ENCODE measurements at regions not wholly inside any gene's neighbourhood (a gene's known extent, or its start where the extent isn't known, plus 50 kb on each side); places are given as distances from the start of the nearest gene placed in this dataset.

- no peaks in the 10 kb centered on the region for H3K4me1 ChIP-seq (ENCODE audit: control insufficient read depth in 2 of 2, insufficient read depth in 2 of 2, low read length in 1 of 2)
- no peak overlapping the region for H3K27ac ChIP-seq (ENCODE audit: low read depth in 2 of 2, low read length in 1 of 2)
- no peaks in the 10 kb centered on the region for H3K27me3 ChIP-seq (ENCODE audit: control insufficient read depth in 1 of 2, insufficient read depth in 2 of 2, low read length in 2 of 2)
- no peaks in the 10 kb centered on the region for H3K9me3 ChIP-seq (ENCODE audit: control insufficient read depth in 2 of 2, insufficient read depth in 1 of 2, low read depth in 1 of 2, low read length in 1 of 2)
- no peak overlapping the region for H3K4me3 ChIP-seq (ENCODE audit: low read depth in 1 of 2, low read length in 2 of 2)
- 59 to 67% methylated on average over 16 of the region's 16 CpGs for WGBS, 2 donors
- no peaks in the 10 kb centered on the region for H3K36me3 ChIP-seq (ENCODE audit: control insufficient read depth in 2 of 2, insufficient read depth in 2 of 2, low read length in 1 of 2)
These were observed 61.9 kb upstream of the CACUL1 start for GRCh38 chr10:118816471-118817168.

DNA sequence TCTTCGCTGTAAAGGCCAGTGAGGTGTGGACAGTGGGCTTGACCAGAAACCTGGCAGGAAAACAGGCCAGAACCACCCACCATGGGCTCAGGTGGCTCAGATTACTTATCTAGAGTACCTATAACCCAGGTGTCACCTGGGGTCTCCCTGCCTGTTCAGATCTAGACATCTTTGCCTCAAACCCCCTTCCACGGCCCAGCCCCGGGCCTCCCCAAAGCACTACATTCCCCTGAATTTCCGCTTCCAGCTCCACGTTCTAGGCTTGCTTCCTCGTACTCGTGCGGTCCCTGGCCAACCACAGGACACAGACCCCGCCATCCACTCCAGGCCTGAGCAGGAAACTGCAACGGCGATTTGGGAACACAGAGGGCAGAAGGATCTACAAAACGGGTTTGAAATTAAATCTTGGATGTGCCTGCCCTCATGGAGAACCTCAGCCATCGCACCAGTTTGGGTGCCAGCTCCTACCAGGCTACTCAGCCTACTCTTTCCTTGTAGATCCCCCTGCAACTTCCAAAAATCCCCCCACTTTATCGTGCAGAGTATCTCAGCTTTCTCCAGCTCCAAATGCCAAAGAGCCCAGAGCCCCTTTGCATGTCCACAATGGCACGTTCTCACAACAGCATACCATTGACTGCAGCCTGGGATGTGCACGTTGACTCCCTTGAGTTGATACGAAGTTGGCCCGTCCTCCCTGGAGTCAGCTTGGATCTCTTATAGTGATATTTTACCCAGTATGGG, 62.7 kb upstream of the CACUL1 start:
- H3K4me1 ChIP-seq (ENCODE audit: control insufficient read depth in 2 of 2, insufficient read depth in 2 of 2, low read length in 1 of 2): no peaks in the 10 kb centered on the region
- H3K4me3 ChIP-seq (ENCODE audit: low read depth in 1 of 2, low read length in 2 of 2): no peak overlapping the region
- WGBS, 2 donors: 87 to 92% methylated on average over 18 of the region's 18 CpGs
- H3K36me3 ChIP-seq (ENCODE audit: control insufficient read depth in 2 of 2, insufficient read depth in 2 of 2, low read length in 1 of 2): no peaks in the 10 kb centered on the region
- no peaks in the 10 kb centered on the region for H3K9me3 ChIP-seq (ENCODE audit: control insufficient read depth in 2 of 2, insufficient read depth in 1 of 2, low read depth in 1 of 2, low read length in 1 of 2)
- H3K27me3 ChIP-seq (ENCODE audit: control insufficient read depth in 1 of 2, insufficient read depth in 2 of 2, low read length in 2 of 2): no peaks in the 10 kb centered on the region
- H3K27ac ChIP-seq (ENCODE audit: low read depth in 2 of 2, low read length in 1 of 2): no peak overlapping the region

DNA sequence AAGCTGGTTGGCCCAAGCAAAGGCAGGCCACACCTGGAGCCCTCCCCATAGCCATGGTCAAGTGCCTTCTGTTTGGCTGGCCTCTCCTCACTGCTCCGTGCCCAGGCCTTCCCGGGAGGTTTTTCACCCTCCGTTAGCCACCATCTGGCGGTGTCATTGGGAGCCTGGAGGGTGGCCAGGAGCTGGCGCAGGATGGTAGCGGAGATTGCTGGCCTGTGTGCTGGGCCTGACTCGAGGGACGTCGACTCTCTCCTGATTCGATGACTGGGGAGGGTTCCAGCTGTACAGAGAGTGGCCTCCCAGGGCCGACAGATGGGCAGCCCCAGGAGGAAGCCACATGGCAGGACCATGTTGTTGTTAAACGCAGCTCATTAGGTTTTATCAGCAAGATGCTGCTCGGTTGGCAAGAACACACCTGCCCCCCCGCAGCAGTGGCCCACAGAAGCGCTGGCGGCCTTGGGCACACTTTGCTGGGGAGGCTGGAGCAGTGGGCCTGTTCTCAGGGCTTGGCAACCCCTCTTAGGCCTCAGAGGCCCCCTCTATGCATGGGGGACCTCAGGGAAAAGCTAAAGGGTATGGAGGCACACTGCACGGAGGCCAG, 64.0 kb upstream of the CACUL1 start:
- Histone ChIP-seq H3K9me3 (ENCODE audit: control insufficient read depth in 2 of 2, insufficient read depth in 1 of 2, low read depth in 1 of 2, low read length in 1 of 2) (no peaks in the 10 kb centered on the region), H3K36me3 (ENCODE audit: control insufficient read depth in 2 of 2, insufficient read depth in 2 of 2, low read length in 1 of 2) (no peaks in the 10 kb centered on the region), H3K4me3 (ENCODE audit: low read depth in 1 of 2, low read length in 2 of 2) (no peak overlapping the region), H3K4me1 (ENCODE audit: control insufficient read depth in 2 of 2, insufficient read depth in 2 of 2, low read length in 1 of 2) (no peaks in the 10 kb centered on the region), H3K27ac (ENCODE audit: low read depth in 2 of 2, low read length in 1 of 2) (no peak overlapping the region), H3K27me3 (ENCODE audit: control insufficient read depth in 1 of 2, insufficient read depth in 2 of 2, low read length in 2 of 2) (no peaks in the 10 kb centered on the region)
- WGBS, 2 donors: 77 to 81% methylated on average over 17 of the region's 17 CpGs

GRCh38 chr10:118820326-118821116, 65.8 kb upstream of the CACUL1 start:
- H3K36me3 ChIP-seq (ENCODE audit: control insufficient read depth in 2 of 2, insufficient read depth in 2 of 2, low read length in 1 of 2): no peaks in the 10 kb centered on the region
- no peaks in the 10 kb centered on the region for H3K9me3 ChIP-seq (ENCODE audit: control insufficient read depth in 2 of 2, insufficient read depth in 1 of 2, low read depth in 1 of 2, low read length in 1 of 2)
- no peak overlapping the region for H3K27ac ChIP-seq (ENCODE audit: low read depth in 2 of 2, low read length in 1 of 2)
- WGBS, 2 donors: 81 to 89% methylated on average over 16 of the region's 16 CpGs
- H3K27me3 ChIP-seq (ENCODE audit: control insufficient read depth in 1 of 2, insufficient read depth in 2 of 2, low read length in 2 of 2): no peaks in the 10 kb centered on the region
- no peaks in the 10 kb centered on the region for H3K4me1 ChIP-seq (ENCODE audit: control insufficient read depth in 2 of 2, insufficient read depth in 2 of 2, low read length in 1 of 2)
- no peak overlapping the region for H3K4me3 ChIP-seq (ENCODE audit: low read depth in 1 of 2, low read length in 2 of 2)

DNA sequence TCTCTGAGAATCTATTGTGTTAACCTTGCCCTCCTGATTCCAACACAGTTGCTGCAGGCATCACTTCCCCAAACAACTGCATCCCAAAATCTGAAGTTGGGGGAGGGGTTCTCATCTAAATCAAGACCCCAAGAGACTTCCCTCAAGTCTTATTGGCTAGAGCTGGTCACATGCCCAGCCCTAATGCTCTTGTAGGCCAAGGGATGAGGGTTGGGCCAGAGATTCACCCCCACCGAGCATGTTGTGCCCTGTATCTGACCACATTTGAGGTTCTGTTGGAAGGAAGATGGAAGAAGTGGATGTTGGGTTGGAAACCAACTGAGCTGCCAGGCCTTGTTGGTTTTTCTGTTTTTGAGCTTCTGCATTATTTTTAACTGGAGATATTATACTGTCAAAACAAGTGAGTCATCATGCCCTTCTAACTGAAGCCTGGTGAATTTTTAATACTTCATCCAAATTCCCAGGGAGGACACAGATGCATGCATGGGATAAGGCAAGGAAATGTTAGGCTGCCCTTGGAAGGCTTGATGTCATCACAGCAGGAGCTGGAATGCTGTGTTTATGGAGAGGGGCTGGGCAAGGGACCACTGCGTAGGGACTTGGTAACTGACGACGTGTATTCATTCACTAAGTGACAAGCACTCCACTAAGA, 68.6 kb upstream of the CACUL1 start:
- Histone ChIP-seq H3K4me3 (ENCODE audit: low read depth in 1 of 2, low read length in 2 of 2) (no peak overlapping the region), H3K27me3 (ENCODE audit: control insufficient read depth in 1 of 2, insufficient read depth in 2 of 2, low read length in 2 of 2) (no peaks in the 10 kb centered on the region), H3K36me3 (ENCODE audit: control insufficient read depth in 2 of 2, insufficient read depth in 2 of 2, low read length in 1 of 2) (no peaks in the 10 kb centered on the region), H3K9me3 (ENCODE audit: control insufficient read depth in 2 of 2, insufficient read depth in 1 of 2, low read depth in 1 of 2, low read length in 1 of 2) (no peaks in the 10 kb centered on the region), H3K4me1 (ENCODE audit: control insufficient read depth in 2 of 2, insufficient read depth in 2 of 2, low read length in 1 of 2) (peaks cover 0 to 2% of the 10 kb centered on the region in 2 donors), H3K27ac (ENCODE audit: low read depth in 2 of 2, low read length in 1 of 2) (no peak overlapping the region)
- WGBS, 2 donors: 84 to 91% methylated on average over 4 of the region's 4 CpGs

- Histone ChIP-seq H3K36me3 (ENCODE audit: control insufficient read depth in 2 of 2, insufficient read depth in 2 of 2, low read length in 1 of 2) (no peaks in the 10 kb centered on the region), H3K9me3 (ENCODE audit: control insufficient read depth in 2 of 2, insufficient read depth in 1 of 2, low read depth in 1 of 2, low read length in 1 of 2) (no peaks in the 10 kb centered on the region), H3K4me3 (ENCODE audit: low read depth in 1 of 2, low read length in 2 of 2) (no peak overlapping the region), H3K27me3 (ENCODE audit: control insufficient read depth in 1 of 2, insufficient read depth in 2 of 2, low read length in 2 of 2) (no peaks in the 10 kb centered on the region), H3K4me1 (ENCODE audit: control insufficient read depth in 2 of 2, insufficient read depth in 2 of 2, low read length in 1 of 2) (peaks cover 2% of the 10 kb centered on the region in 2 donors), H3K27ac (ENCODE audit: low read depth in 2 of 2, low read length in 1 of 2) (no peak overlapping the region)
- WGBS, 2 donors: 27 to 72% methylated on average over 1 of the region's 1 CpG
These were observed 72.3 kb upstream of the CACUL1 start for GRCh38 chr10:118827053-118827452.

DNA sequence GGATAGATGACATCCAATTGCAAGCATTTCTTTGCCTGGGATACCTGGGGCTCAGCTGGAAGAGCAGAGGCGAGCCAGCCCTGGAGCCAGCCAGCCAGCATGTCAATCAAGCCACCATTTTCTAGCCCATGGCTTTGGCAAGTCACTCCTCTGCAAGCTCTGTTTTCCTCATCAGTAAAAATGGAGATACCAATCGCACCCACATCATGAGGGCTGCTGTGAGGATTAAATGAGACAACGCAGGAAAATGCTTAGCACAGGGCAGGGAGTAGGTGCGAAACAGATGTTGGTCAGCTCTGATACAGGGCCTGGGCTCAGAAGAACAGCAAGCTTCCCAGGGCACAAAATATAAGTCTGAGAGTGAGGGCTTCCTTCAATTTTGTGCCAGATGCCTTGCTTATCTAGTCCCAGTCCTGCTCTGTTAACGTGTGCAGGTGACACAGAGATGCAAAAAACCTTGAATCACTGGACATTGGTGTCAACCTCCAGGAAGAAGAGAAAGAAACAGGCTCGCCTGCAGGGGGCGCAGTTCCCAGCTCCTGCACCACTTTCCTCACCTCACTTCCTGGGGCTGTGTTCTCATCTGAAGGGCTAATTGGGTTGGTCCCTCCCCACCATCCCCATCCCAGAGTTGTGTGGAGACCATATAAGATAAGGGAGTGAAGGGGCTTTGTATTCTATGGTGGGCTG, 72.8 kb upstream of the CACUL1 start:
- no peaks in the 10 kb centered on the region for H3K27me3 ChIP-seq (ENCODE audit: control insufficient read depth in 1 of 2, insufficient read depth in 2 of 2, low read length in 2 of 2)
- H3K27ac ChIP-seq (ENCODE audit: low read depth in 2 of 2, low read length in 1 of 2): no peak overlapping the region
- no peaks in the 10 kb centered on the region for H3K9me3 ChIP-seq (ENCODE audit: control insufficient read depth in 2 of 2, insufficient read depth in 1 of 2, low read depth in 1 of 2, low read length in 1 of 2)
- 84 to 90% methylated on average over 7 of the region's 7 CpGs for WGBS, 2 donors
- peaks cover 2 to 3% of the 10 kb centered on the region in 2 donors for H3K4me1 ChIP-seq (ENCODE audit: control insufficient read depth in 2 of 2, insufficient read depth in 2 of 2, low read length in 1 of 2)
- no peak overlapping the region for H3K4me3 ChIP-seq (ENCODE audit: low read depth in 1 of 2, low read length in 2 of 2)
- no peaks in the 10 kb centered on the region for H3K36me3 ChIP-seq (ENCODE audit: control insufficient read depth in 2 of 2, insufficient read depth in 2 of 2, low read length in 1 of 2)

DNA sequence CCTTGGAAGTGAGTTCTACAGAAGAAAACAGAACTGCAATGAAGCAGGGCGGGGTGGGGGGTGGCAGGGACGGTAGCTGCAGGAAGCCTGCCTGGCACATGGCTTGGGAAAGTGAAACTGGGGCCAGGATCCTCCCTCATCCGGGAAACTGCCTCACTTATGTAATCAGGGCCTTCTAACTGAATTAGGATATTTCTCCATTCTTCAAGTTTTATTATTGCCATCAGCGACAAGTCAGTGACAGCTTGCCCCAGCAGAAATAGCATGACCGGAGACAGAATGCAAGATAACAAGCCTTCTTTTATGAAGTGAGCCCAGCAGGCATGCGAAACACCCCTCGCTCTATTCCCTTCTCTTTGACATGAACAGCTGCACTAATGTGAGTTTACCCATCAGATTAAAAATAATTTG, 77.5 kb upstream of the CACUL1 start:
- H3K4me3 ChIP-seq (ENCODE audit: low read depth in 1 of 2, low read length in 2 of 2): no peak overlapping the region
- H3K36me3 ChIP-seq (ENCODE audit: control insufficient read depth in 2 of 2, insufficient read depth in 2 of 2, low read length in 1 of 2): no peaks in the 10 kb centered on the region
- no peak overlapping the region for H3K27ac ChIP-seq (ENCODE audit: low read depth in 2 of 2, low read length in 1 of 2)
- no peaks in the 10 kb centered on the region for H3K27me3 ChIP-seq (ENCODE audit: control insufficient read depth in 1 of 2, insufficient read depth in 2 of 2, low read length in 2 of 2)
- H3K4me1 ChIP-seq (ENCODE audit: control insufficient read depth in 2 of 2, insufficient read depth in 2 of 2, low read length in 1 of 2): peaks cover 0 to 10% of the 10 kb centered on the region in 2 donors
- WGBS, 2 donors: 37 to 52% methylated on average over 7 of the region's 7 CpGs
- H3K9me3 ChIP-seq (ENCODE audit: control insufficient read depth in 2 of 2, insufficient read depth in 1 of 2, low read depth in 1 of 2, low read length in 1 of 2): no peaks in the 10 kb centered on the region
